ENCODE measurements at regions not wholly inside any gene's neighbourhood (a gene's known extent, or its start where the extent isn't known, plus 50 kb on each side); places are given as distances from the start of the nearest gene placed in this dataset.

GRCh38 chr1:55735106-55735505 lies 519.9 kb upstream of the USP24 start:
- Histone ChIP-seq H3K9me2 (ENCODE audit: insufficient read depth, low read length) (no peaks in the 10 kb centered on the region), H3K4me3 (ENCODE audit: low read depth, low read length, poor library complexity, severe bottlenecking) (no peak overlapping the region), H3K79me2 (ENCODE audit: insufficient read depth, low read depth, low read length) (no peaks in the 10 kb centered on the region), H3K27ac (ENCODE audit: low read depth, low read length, poor library complexity, severe bottlenecking) (no peak overlapping the region), H3K9me3 (ENCODE audit: low read length) (no peaks in the 10 kb centered on the region), H2AFZ (ENCODE audit: low read length) (no peak overlapping the region), H4K20me1 (ENCODE audit: insufficient read depth, low read length) (no peaks in the 10 kb centered on the region), H3K4me2 (ENCODE audit: low read length) (no peak overlapping the region), H3K4me1 (ENCODE audit: insufficient read depth, low read length, poor library complexity, severe bottlenecking) (no peaks in the 10 kb centered on the region), H3K36me3 (ENCODE audit: insufficient read depth, low read length) (no peaks in the 10 kb centered on the region)
- no peak for TF ChIP-seq CTCF (conservative IDR thresholded peaks at IDR 0.05; ENCODE audit: low read length)
- no peak for TF ChIP-seq EZH2phosphoT487 (IDR thresholded peaks at IDR 0.05; ENCODE audit: borderline replicate concordance, low read depth, low read length)
- intact Hi-C loops (cut with micrococcal nuclease; ENCODE audit: unreplicated experiment) = no loop called here
- DNase-seq (ENCODE audit: low spot score) = no peak
- no TSS peak for BruUV-seq (replicated peaks)
- CTCF ChIA-PET (ENCODE audit: unreplicated experiment) = no interaction called here
- POLR2A ChIA-PET = no interaction called here

GRCh38 chr1:55726994-55727393 lies 511.8 kb upstream of the USP24 start:
- Histone ChIP-seq H3K4me3 (ENCODE audit: low read depth, low read length, poor library complexity, severe bottlenecking) (no peak overlapping the region), H3K4me1 (ENCODE audit: insufficient read depth, low read length, poor library complexity, severe bottlenecking) (no peaks in the 10 kb centered on the region), H2AFZ (ENCODE audit: low read length) (no peak overlapping the region), H3K9me2 (ENCODE audit: insufficient read depth, low read length) (no peaks in the 10 kb centered on the region), H3K36me3 (ENCODE audit: insufficient read depth, low read length) (no peaks in the 10 kb centered on the region), H3K9me3 (ENCODE audit: low read length) (no peaks in the 10 kb centered on the region), H3K4me2 (ENCODE audit: low read length) (no peak overlapping the region), H4K20me1 (ENCODE audit: insufficient read depth, low read length) (no peaks in the 10 kb centered on the region), H3K79me2 (ENCODE audit: insufficient read depth, low read depth, low read length) (no peaks in the 10 kb centered on the region), H3K27ac (ENCODE audit: low read depth, low read length, poor library complexity, severe bottlenecking) (no peak overlapping the region)
- ChIA-PET POLR2A (interaction anchor here (1.4 kb wide), 1 partner anchor 30 kb away, joined by 3 read pairs; no protein-coding TSS in a partner anchor), CTCF (ENCODE audit: unreplicated experiment) (no interaction called here)
- BruUV-seq (replicated peaks) = no TSS peak
- no peak for DNase-seq (ENCODE audit: low spot score)
- TF ChIP-seq EZH2phosphoT487 (IDR thresholded peaks at IDR 0.05; ENCODE audit: borderline replicate concordance, low read depth, low read length) (no peak), CTCF (conservative IDR thresholded peaks at IDR 0.05; ENCODE audit: low read length) (no peak)
- intact Hi-C loops (cut with micrococcal nuclease; ENCODE audit: unreplicated experiment) = no loop called here

- POLR2A ChIA-PET = no interaction called here
Observed at GRCh38 chr1:55725378-55725777, 510.2 kb upstream of the USP24 start.

More at GRCh38 chr1:55725378-55725777, 510.2 kb upstream of the USP24 start:
- Histone ChIP-seq H3K4me2 (ENCODE audit: low read length) (no peak overlapping the region), H3K4me1 (ENCODE audit: insufficient read depth, low read length, poor library complexity, severe bottlenecking) (no peaks in the 10 kb centered on the region), H4K20me1 (ENCODE audit: insufficient read depth, low read length) (no peaks in the 10 kb centered on the region), H3K79me2 (ENCODE audit: insufficient read depth, low read depth, low read length) (no peaks in the 10 kb centered on the region), H3K9me2 (ENCODE audit: insufficient read depth, low read length) (no peaks in the 10 kb centered on the region), H3K4me3 (ENCODE audit: low read depth, low read length, poor library complexity, severe bottlenecking) (no peak overlapping the region), H3K9me3 (ENCODE audit: low read length) (no peaks in the 10 kb centered on the region), H3K36me3 (ENCODE audit: insufficient read depth, low read length) (no peaks in the 10 kb centered on the region), H2AFZ (ENCODE audit: low read length) (no peak overlapping the region), H3K27ac (ENCODE audit: low read depth, low read length, poor library complexity, severe bottlenecking) (no peak overlapping the region)
- no TSS peak for BruUV-seq (replicated peaks)
- CTCF ChIA-PET (ENCODE audit: unreplicated experiment) = no interaction called here
- DNase-seq (ENCODE audit: low spot score) = no peak
- intact Hi-C loops (cut with micrococcal nuclease; ENCODE audit: unreplicated experiment) = no loop called here
- TF ChIP-seq EZH2phosphoT487 (IDR thresholded peaks at IDR 0.05; ENCODE audit: borderline replicate concordance, low read depth, low read length) (no peak), CTCF (conservative IDR thresholded peaks at IDR 0.05; ENCODE audit: low read length) (no peak)
